GM20000 (cell line): ENCODE measurements at regions not wholly inside any gene's neighbourhood (a gene's known extent, or its start where the extent isn't known, plus 50 kb on each side); places are given as distances from the start of the nearest gene placed in this dataset.

Source experiments
- DNase-seq: peaks from one replicate; pipeline ENCODE4 v3.0.0; 2012; ENCODE audit warnings: low spot score
- CTCF ChIP-seq: IDR thresholded peaks from 2 replicates; pipeline ENCODE4 v1.5.1; 2012; ENCODE audit warnings: mild to moderate bottlenecking, control low read depth; ENCODE audit errors: extremely low read depth, missing control alignments

DNA sequence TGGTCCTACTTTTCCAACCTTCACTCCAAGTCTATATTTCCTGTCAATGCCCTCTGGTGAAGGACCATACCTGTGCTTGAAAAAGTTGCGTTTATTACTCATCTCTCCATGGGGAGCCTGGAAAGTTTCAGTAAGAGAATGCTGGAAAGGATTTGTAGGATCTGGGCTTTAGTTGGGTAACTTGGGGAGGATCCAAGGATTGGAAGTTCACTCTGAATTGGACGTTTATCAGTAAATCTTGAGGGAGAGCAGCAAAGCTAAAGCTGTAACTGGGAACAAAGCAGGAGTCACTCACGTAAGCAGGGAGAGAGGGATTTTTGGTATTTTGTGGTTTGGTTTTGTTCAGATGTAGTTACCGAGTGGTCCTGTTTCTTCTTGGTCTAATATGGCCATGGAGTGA lies 51.4 kb upstream of the NPVF start:
- no peak for DNase-seq
- no peak for TF ChIP-seq CTCF

- no peak for TF ChIP-seq CTCF
- no peak for DNase-seq
Measured at GRCh38 chr7:25280181-25280580, 51.9 kb upstream of the NPVF start.

DNA sequence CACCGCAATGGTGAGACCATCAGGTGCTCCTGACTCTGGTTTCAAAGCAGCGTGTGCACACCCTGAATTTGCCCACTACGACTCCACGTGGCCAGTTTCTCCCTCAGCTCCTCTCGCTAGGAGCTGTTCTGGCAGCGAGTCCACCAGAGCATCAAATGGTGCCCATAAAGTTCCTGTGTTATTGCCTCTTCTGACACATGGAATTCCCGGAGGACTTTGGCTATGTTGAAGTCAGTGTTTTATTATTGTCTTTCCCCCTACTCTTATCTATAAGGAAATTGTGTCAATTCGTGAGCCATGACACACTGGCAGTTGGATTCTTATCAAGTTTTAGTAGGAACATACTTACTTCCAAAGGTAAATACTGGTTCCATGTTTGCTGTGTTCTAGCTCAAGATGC lies 53.9 kb upstream of the NPVF start:
- TF ChIP-seq CTCF: no peak
- DNase-seq: no peak

DNA sequence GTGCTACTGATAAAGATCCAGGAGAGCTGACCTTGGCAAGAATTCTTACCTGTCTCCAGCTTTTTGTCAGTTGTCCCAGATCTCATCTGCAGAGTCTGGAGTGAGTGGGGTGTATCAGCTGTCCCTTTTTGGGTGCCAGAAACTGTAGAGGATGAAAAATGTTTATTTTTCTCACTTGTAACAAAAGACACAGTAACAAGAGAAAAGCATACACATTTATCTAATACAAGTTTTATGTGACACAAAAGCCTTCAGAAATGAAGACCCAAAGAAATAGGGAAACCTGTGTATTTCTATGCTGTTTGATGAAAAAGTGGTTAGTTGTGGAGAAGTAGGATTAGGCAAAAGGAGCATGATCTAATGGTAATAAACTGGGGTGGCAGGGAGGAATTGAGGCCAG lies 58.5 kb upstream of the NPVF start:
- no peak for TF ChIP-seq CTCF
- no peak for DNase-seq

DNA sequence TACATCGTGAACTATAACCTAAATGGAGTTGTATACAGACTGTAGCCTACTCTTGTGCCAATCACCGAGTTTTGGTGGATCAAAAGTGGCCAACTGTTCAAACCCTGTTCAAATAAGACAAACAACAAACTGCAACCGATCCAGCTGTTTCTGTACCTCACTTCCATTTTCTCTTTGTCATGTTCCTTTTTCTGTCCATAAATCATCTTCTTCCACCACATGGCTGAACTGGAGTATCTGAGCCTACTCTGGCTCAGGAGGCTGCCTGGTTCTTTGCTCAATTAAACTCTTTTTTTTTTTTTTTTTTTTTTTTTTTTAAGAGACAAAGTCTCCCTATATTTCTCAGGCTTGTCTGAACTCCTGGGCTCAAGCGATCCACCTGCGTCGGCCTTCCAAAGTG lies 59.0 kb upstream of the NPVF start:
- DNase-seq: no peak
- no peak for TF ChIP-seq CTCF

GRCh38 chr7:25288556-25289307 lies 60.4 kb upstream of the NPVF start:
- no peak for DNase-seq

GRCh38 chr7:25289518-25289917 lies 61.2 kb upstream of the NPVF start:
- no peak for DNase-seq
- TF ChIP-seq CTCF: no peak

More at GRCh38 chr7:25288556-25289307, 60.4 kb upstream of the NPVF start:
- TF ChIP-seq CTCF: no peak
